GM23338 (cell line): ENCODE measurements at regions not wholly inside any gene's neighbourhood (a gene's known extent, or its start where the extent isn't known, plus 50 kb on each side); places are given as distances from the start of the nearest gene placed in this dataset.

Source experiments
- ATAC-seq: fragments of 200-7000 bp; cut with Tn5 transposase; 3 replicates; pipeline ENCODE4 v1.9.1; 2020
- DNase-seq: peaks from one replicate; pipeline ENCODE4 v3.0.0-alpha.2; 2015; ENCODE audit warnings: low spot score
- H2AFZ ChIP-seq: fragments of 200-600 bp; sonication (generic); 2 replicates; pipeline ENCODE4 v1.8.0; 2016; ENCODE audit warnings: antibody characterized with exemption, mild to moderate bottlenecking, moderate library complexity
- H3F3A ChIP-seq: fragments of 200-600 bp; sonication (generic); replicated peaks from 2 replicates; pipeline ENCODE4 v1.8.0; 2017; ENCODE audit warnings: antibody characterized with exemption, mixed run types, low read depth
- H3K27ac ChIP-seq: fragments of 200-600 bp; sonication (generic); 2 replicates; pipeline ENCODE4 v1.6.1; 2016; ENCODE audit warnings: low read depth
- H3K27me3 ChIP-seq: fragments of 200-600 bp; sonication (generic); 2 replicates; pipeline ENCODE4 v1.8.0; 2016; ENCODE audit warnings: mild to moderate bottlenecking, mixed run types, moderate library complexity; ENCODE audit not compliant: insufficient read depth
- H3K36me3 ChIP-seq: fragments of 200-600 bp; sonication (generic); 2 replicates; pipeline ENCODE4 v1.8.0; 2016; ENCODE audit warnings: mild to moderate bottlenecking; ENCODE audit not compliant: insufficient read depth
- H3K4me1 ChIP-seq: fragments of 200-600 bp; sonication (generic); 2 replicates; pipeline ENCODE4 v1.8.0; 2016; ENCODE audit warnings: mild to moderate bottlenecking, moderate library complexity; ENCODE audit not compliant: insufficient read depth
- H3K4me2 ChIP-seq: fragments of 200-600 bp; sonication (generic); 2 replicates; pipeline ENCODE4 v1.7.1; 2017; ENCODE audit warnings: mixed run types
- H3K4me3 ChIP-seq: fragments of 200-600 bp; sonication (generic); 2 replicates; pipeline ENCODE4 v1.6.1; 2016; ENCODE audit warnings: mixed run types
- H3K79me2 ChIP-seq: fragments of 200-600 bp; sonication (generic); replicated peaks from 2 replicates; pipeline ENCODE4 v1.8.0; 2017; ENCODE audit warnings: mild to moderate bottlenecking; ENCODE audit not compliant: insufficient read depth
- H3K9me2 ChIP-seq: fragments of 200-600 bp; sonication (generic); 2 replicates; pipeline ENCODE4 v1.8.0; 2017; ENCODE audit not compliant: insufficient read depth
- H4K20me1 ChIP-seq: fragments of 200-600 bp; sonication (generic); replicated peaks from 2 replicates; pipeline ENCODE4 v1.8.0; 2017; ENCODE audit warnings: mild to moderate bottlenecking; ENCODE audit not compliant: insufficient read depth
- H3K27ac Mint-ChIP-seq: 2 replicates; pipeline ENCODE4 v1.8.0; 2020; ENCODE audit warnings: inconsistent platforms, mild to moderate bottlenecking, moderate library complexity, mixed read lengths
- H3K27me3 Mint-ChIP-seq: 3 replicates; pipeline ENCODE4 v1.8.0; 2022; ENCODE audit warnings: low read depth, mild to moderate bottlenecking, moderate library complexity, mixed read lengths, inconsistent platforms; ENCODE audit not compliant: insufficient read depth, poor library complexity
- H3K36me3 Mint-ChIP-seq: 3 replicates; pipeline ENCODE4 v1.8.0; 2021; ENCODE audit warnings: low read depth, mild to moderate bottlenecking, inconsistent platforms, moderate library complexity, mixed read lengths
- H3K4me1 Mint-ChIP-seq: 3 replicates; pipeline ENCODE4 v1.8.0; 2020; ENCODE audit warnings: mild to moderate bottlenecking, inconsistent platforms, mixed read lengths
- H3K4me3 Mint-ChIP-seq: 3 replicates; pipeline ENCODE4 v1.8.0; 2021; ENCODE audit warnings: moderate library complexity, mild to moderate bottlenecking, inconsistent platforms, mixed read lengths
- H3K9me3 Mint-ChIP-seq: 3 replicates; pipeline ENCODE4 v1.8.0; 2020; ENCODE audit warnings: moderate library complexity, mild to moderate bottlenecking, inconsistent platforms, mixed read lengths
- CREB1 ChIP-seq: fragments of 250-450 bp; sonication (Bioruptor Pico); IDR thresholded peaks from 2 replicates; pipeline ENCODE4 v1.5.0; 2020; ENCODE audit warnings: low read depth, mild to moderate bottlenecking, moderate library complexity
- EZH2 ChIP-seq: fragments of 200-600 bp; sonication (generic); IDR thresholded peaks from one replicate; pipeline ENCODE4 v1.8.0; 2017; ENCODE audit warnings: antibody characterized with exemption, mild to moderate bottlenecking, low read depth; ENCODE audit not compliant: unreplicated experiment
- EZH2phosphoT487 ChIP-seq: fragments of 200-600 bp; sonication (generic); IDR thresholded peaks from one replicate; pipeline ENCODE4 v1.8.1; 2018; ENCODE audit warnings: antibody characterized with exemption; ENCODE audit not compliant: unreplicated experiment
- NANOG ChIP-seq: IDR thresholded peaks from 2 replicates; pipeline ENCODE4 v1.6.1; 2016; ENCODE audit warnings: antibody characterized with exemption, borderline replicate concordance
- POLR2AphosphoS5 ChIP-seq: IDR thresholded peaks from 2 replicates; pipeline ENCODE4 v1.6.1; 2016; ENCODE audit warnings: antibody characterized with exemption, low read depth
- REST ChIP-seq: IDR thresholded peaks from one replicate; pipeline ENCODE4 v1.6.1; 2018; ENCODE audit warnings: antibody characterized with exemption; ENCODE audit not compliant: unreplicated experiment
- ZNF114 ChIP-seq: fragments of 250-450 bp; sonication (Bioruptor Pico); IDR thresholded peaks from 2 replicates; pipeline ENCODE4 v1.5.0; 2020; ENCODE audit warnings: mild to moderate bottlenecking, moderate library complexity
- TF ChIP-seq, protein P1 (sequence below): fragments of 250-450 bp; sonication (Bioruptor Pico); IDR thresholded peaks from 2 replicates; pipeline ENCODE4 v1.5.0; 2020; ENCODE audit warnings: mild to moderate bottlenecking, moderate library complexity
- TF ChIP-seq, protein P2 (sequence below): IDR thresholded peaks from 2 replicates; pipeline ENCODE4 v1.6.1; 2016; ENCODE audit warnings: antibody characterized with exemption

DNA sequence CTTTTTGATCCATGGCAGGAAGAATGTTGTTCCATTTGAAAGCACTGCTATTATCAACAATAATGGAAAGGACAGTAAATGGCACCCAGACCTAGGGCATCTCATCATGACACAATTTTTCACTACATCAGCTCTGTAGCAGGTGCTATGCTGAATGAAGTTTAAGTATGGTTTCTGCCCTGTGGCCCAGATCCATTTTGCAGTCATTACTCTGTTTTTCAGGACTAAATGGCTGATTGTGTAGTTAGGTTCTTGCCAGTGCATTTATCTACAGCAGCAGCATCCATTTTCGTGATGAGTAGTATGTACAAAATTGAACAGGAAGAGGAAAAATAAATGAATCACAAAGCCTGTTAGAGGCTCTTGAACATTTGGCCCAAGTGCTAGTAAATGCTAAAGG lies 270.5 kb upstream of the CD180 start:
- ATAC-seq, result no peak
- H3K27ac Mint-ChIP-seq, result no peak overlapping the region
- H3F3A ChIP-seq, result no peaks in the 10 kb centered on the region

More for the DNA sequence above, 270.5 kb upstream of the CD180 start:
- no peaks in the 10 kb centered on the region for H4K20me1 ChIP-seq
- H3K36me3 ChIP-seq, result no peaks in the 10 kb centered on the region
- H3K27me3 Mint-ChIP-seq, result peaks cover 1% of the 10 kb centered on the region
- no peaks in the 10 kb centered on the region for H3K36me3 Mint-ChIP-seq
- H3K4me3 ChIP-seq, result no peak overlapping the region
- H3K4me1 ChIP-seq, result no peaks in the 10 kb centered on the region
- 0 out of 2 replicates have a peak, but pooled peaks cover 5% of the 10 kb centered on the region for H3K9me2 ChIP-seq
- no peaks in the 10 kb centered on the region for H3K9me3 Mint-ChIP-seq
- no peak overlapping the region for H3K4me3 Mint-ChIP-seq
- no peaks in the 10 kb centered on the region for H3K4me1 Mint-ChIP-seq
- H3K4me2 ChIP-seq, result no peak overlapping the region
- no peaks in the 10 kb centered on the region for H3K79me2 ChIP-seq
- DNase-seq, result no peak
- no peaks in the 10 kb centered on the region for H3K27me3 ChIP-seq
- H3K27ac ChIP-seq, result no peak overlapping the region
- TF ChIP-seq EZH2 (no peak), CREB1 (CRISPR knock-in tag) (no peak), POLR2AphosphoS5 (no peak), EZH2phosphoT487 (no peak), REST (no peak), ZNF114 (no peak), NANOG (no peak)
- TF ChIP-seq, protein P1, sequence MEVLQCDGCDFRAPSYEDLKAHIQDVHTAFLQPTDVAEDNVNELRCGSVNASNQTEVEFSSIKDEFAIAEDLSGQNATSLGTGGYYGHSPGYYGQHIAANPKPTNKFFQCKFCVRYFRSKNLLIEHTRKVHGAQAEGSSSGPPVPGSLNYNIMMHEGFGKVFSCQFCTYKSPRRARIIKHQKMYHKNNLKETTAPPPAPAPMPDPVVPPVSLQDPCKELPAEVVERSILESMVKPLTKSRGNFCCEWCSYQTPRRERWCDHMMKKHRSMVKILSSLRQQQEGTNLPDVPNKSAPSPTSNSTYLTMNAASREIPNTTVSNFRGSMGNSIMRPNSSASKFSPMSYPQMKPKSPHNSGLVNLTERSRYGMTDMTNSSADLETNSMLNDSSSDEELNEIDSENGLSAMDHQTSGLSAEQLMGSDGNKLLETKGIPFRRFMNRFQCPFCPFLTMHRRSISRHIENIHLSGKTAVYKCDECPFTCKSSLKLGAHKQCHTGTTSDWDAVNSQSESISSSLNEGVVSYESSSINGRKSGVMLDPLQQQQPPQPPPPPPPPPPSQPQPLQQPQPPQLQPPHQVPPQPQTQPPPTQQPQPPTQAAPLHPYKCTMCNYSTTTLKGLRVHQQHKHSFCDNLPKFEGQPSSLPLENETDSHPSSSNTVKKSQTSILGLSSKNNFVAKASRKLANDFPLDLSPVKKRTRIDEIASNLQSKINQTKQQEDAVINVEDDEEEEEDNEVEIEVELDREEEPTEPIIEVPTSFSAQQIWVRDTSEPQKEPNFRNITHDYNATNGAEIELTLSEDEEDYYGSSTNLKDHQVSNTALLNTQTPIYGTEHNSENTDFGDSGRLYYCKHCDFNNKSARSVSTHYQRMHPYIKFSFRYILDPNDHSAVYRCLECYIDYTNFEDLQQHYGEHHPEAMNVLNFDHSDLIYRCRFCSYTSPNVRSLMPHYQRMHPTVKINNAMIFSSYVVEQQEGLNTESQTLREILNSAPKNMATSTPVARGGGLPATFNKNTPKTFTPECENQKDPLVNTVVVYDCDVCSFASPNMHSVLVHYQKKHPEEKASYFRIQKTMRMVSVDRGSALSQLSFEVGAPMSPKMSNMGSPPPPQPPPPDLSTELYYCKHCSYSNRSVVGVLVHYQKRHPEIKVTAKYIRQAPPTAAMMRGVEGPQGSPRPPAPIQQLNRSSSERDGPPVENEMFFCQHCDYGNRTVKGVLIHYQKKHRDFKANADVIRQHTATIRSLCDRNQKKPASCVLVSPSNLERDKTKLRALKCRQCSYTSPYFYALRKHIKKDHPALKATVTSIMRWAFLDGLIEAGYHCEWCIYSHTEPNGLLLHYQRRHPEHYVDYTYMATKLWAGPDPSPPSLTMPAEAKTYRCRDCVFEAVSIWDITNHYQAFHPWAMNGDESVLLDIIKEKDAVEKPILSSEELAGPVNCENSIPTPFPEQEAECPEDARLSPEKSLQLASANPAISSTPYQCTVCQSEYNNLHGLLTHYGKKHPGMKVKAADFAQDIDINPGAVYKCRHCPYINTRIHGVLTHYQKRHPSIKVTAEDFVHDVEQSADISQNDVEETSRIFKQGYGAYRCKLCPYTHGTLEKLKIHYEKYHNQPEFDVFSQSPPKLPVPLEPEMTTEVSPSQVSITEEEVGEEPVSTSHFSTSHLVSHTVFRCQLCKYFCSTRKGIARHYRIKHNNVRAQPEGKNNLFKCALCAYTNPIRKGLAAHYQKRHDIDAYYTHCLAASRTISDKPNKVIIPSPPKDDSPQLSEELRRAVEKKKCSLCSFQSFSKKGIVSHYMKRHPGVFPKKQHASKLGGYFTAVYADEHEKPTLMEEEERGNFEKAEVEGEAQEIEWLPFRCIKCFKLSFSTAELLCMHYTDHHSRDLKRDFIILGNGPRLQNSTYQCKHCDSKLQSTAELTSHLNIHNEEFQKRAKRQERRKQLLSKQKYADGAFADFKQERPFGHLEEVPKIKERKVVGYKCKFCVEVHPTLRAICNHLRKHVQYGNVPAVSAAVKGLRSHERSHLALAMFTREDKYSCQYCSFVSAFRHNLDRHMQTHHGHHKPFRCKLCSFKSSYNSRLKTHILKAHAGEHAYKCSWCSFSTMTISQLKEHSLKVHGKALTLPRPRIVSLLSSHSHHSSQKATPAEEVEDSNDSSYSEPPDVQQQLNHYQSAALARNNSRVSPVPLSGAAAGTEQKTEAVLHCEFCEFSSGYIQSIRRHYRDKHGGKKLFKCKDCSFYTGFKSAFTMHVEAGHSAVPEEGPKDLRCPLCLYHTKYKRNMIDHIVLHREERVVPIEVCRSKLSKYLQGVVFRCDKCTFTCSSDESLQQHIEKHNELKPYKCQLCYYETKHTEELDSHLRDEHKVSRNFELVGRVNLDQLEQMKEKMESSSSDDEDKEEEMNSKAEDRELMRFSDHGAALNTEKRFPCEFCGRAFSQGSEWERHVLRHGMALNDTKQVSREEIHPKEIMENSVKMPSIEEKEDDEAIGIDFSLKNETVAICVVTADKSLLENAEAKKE (CRISPR knock-in tag), result no peak
- TF ChIP-seq, protein P2, sequence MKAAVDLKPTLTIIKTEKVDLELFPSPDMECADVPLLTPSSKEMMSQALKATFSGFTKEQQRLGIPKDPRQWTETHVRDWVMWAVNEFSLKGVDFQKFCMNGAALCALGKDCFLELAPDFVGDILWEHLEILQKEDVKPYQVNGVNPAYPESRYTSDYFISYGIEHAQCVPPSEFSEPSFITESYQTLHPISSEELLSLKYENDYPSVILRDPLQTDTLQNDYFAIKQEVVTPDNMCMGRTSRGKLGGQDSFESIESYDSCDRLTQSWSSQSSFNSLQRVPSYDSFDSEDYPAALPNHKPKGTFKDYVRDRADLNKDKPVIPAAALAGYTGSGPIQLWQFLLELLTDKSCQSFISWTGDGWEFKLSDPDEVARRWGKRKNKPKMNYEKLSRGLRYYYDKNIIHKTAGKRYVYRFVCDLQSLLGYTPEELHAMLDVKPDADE, result no peak
- H2AFZ ChIP-seq, result no peak overlapping the region
